IPS DF 19.7 (cell line): ENCODE measurements at regions not wholly inside any gene's neighbourhood (a gene's known extent, or its start where the extent isn't known, plus 50 kb on each side); places are given as distances from the start of the nearest gene placed in this dataset.

Experiments used
- DNase-seq: peaks from one replicate; pipeline ENCODE4 v3.0.0-alpha.2; 2013; ENCODE audit warnings: low read depth, low spot score

DNA sequence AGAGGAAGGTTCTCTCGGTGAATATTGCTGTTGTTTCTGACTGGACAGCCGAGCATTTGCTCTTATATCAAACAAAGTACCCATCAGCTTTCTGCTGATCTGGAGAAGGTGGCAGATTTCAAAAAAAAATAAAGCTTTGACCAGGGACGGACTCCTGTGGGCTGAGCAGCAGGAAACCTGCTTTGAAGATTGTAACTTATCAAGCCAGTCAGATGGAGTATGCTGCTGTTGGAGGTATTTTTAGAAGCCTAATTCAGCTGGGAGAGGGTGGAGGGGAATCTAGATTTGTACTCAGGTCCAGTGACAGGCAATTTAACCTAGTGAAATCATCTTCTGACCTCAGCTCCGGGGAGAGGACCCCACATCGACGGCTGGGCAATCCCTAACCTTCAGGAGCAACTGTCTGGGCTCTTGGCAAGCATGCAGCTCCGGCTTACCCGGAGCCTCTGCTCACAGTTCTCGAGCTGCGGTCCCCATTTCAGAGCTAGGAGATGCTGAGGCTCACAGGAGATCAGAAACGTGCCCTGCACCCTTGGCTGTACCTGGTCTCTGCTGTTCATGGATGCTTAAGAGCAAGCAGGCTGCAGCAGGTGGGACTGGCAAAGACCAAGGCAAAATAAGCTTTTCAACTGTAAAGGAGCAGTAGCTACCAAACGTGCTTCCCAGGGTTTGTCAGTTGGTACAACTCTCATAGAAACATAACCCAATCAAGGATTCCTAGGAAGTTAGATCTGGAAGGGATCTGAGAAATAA lies 89.3 kb upstream of the ST8SIA2 start:
- DNase-seq, result no peak

DNA sequence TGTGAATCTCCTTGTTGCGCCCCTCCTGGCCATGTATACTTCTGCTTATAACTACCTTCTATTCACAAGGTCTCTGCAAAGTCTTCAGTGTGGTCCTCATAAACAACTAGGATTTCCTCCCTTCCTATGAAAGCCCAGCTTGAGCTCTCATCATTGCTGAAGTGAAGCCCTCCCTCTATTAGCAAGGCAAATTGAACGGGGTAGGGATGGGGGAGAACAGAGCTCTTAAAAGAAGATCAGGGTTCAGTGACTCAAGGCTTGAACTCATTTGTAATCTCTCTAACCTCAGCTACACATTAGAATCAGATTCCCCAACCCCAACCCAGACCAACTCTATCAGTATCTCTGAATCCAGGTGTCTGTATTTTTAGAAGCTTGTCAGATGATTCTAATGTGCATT lies 88.3 kb upstream of the ST8SIA2 start:
- no peak for DNase-seq

DNA sequence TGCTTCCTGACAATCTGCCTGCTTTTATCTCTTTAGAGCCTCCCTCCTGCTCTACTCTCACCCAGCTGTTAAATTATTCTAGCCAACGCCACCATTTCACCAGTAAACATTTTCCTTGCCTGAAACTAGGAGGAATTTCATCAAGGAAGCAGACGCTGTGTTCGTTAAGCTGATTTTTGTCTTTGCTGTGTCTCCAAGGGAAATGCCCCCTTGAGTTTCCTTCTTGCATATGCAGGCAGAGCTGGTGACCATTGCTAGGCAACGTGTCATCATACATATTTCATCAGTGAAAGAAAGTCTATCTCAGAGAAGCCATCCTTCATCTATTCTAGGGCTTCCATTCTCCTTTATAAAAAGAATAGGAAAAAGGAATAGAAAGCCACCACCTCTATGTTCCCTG lies 87.0 kb upstream of the ST8SIA2 start:
- peak; percentile 45 for DNase-seq

DNA sequence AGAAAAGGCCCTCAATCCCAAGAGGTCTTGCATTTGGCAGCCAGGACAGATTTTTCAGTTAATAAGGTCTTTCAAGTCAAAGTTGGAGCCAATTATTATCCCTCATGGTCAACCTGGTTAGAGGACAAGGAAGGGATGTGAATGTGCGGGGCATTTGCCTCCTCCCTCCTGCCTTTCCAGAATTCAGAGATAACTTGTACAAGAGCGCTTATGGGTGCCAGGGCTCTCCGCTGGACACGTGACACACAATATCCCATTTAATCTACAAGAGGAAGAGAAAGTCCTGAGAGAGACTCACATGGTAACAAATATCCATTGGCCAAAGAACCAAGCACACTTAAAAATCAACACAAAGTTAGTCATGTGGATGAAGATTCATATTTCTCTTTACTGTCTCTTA lies 78.5 kb upstream of the ST8SIA2 start:
- no peak for DNase-seq

DNA sequence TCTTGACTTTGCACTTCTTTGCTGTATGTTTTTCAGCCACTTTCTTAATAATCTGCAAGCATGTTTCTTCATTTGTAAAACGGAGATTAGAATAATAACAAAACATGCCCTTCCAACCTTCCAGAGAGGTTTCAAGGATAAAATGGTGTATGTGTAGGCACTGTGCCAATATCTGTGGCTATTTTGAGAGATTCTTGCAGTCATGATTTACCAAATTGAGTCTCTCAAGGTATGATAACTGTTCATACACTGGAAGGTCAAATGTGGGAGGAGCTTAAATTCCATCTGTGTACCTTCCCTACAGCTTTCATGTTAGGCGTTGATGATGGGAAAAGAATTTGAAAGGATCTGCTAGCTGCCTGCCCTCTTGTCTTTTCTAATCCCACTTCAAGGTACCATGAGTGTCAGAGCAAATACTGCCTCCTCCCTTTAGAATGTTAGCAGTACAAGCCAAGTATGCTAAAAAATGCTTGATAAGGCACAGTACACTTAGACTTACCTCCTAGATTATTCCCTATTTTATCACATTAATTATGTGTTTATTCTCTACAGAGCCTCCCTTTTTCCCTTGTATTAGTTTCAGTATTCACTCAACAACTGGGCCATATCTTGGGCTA lies 78.0 kb upstream of the ST8SIA2 start:
- no peak for DNase-seq

DNA sequence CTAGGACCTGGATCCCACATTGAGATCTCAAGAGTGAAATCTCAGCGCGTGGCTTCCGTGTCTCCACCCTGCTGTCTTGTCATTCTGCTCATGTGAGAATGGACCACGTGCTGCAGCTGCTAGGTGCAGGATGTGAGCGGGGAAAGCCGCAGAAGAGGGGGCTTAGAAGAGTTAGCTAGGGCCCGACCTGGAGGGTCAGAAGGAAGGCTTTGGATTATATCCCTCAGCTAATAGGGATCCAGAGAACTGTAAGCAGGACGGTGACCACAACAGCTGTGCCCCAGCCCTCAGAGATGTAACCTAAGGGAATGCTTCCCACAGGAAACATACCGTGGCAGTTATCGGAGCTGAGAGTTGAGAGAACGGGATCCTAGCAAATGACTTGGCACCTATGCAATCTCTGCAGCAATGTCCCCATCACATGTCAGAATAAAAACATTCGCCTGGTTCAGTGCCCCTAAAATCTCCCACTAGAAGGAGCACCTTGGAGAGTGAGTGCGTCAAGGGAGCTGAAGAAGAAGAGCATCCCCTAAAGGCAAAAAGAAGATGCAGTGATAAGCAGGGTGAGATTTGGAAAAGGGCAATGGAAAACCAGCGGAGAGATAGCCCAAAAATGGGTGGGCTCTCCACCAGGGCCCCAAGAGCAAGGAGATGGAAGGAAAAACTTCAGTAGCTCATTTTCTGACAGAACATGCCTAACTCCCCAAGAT lies 76.9 kb upstream of the ST8SIA2 start:
- no peak for DNase-seq

DNA sequence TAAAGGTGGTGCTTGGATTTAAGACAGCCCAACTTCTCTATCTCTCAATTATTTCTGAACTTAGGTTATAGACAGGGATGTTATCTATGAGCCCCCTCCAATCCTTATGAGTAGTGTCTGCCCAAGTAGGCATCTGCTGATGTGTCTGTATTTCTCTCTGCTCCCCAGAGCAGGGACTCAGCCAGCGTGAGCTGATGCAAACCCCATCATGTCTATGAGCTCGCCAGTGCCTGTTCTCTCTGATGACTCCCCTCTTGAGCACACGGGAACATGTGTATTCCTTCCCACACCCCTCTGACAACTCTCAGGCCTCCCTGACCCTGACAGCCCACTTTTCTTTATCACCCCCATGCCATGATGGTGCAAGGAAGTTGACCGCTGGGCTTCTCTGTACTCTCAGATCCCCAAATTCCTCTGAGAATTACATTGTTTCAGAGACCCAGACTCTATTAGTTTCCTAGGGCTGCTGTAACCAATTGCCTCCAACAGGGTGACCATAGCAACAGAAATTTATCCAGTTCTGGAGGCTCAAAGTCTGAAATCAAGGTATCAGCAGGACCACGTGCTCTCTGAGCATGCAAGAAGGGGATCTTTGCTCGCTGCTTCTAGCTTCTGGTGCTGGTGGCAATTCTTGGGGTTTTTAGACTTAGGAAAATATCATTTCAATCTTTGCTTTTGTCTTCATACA lies 73.5 kb upstream of the ST8SIA2 start:
- DNase-seq, result no peak

DNA sequence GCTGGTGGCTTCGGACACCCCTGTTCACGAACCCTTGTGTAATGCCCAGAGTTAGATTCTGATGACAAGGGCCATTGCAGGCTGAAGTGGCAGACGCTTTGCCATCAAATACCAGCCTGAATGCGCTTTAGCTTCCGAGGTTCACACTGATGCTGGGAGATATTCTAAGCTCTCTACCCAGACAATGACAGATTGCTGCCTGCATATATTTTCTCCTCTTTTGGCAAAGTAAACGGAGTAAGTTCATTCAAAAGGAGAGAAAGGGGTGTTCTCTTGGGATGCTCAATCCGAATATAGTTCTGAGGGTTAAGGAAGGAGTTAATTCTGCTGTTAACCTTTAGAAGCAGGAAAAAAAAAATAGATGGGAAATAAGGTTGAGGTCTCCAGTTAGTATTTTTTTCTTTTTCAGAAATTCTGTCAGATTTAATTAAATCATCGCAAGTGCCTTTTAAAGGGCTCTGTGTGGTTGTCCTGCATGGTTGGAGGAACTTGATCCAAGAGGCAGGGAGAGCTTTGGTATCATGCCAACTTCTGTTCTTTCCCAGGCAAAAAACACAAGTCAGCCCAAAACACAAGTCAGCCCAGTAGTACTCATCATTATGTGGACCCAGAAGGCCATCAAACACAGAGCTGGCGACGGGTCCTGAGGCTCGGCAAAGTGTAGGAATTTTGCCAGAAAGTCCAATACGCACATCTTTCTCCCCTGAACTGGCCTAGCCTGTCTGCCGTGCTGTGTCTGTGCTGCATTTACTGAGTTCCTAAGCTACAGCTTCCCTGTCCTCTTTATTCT lies 70.9 kb upstream of the ST8SIA2 start:
- no peak for DNase-seq

DNA sequence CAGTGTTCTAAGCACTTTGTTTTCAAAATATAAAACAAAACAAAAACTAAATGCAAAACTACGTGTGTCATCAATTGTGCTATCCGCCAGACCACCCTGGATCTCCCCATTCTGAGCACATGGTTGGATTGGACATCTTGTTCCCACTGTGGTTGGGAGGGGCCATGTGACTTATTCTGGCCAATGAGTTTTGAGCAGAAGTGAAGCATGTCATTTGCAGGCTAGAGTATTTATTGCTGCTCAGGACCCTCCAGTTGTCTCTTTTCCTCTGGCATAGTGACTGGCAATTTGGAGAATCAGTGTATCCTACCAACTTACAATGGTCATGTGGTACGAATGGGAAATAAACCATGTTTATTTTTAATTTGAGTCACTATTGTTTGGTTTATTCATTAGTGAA lies 70.2 kb upstream of the ST8SIA2 start:
- DNase-seq, result no peak

DNA sequence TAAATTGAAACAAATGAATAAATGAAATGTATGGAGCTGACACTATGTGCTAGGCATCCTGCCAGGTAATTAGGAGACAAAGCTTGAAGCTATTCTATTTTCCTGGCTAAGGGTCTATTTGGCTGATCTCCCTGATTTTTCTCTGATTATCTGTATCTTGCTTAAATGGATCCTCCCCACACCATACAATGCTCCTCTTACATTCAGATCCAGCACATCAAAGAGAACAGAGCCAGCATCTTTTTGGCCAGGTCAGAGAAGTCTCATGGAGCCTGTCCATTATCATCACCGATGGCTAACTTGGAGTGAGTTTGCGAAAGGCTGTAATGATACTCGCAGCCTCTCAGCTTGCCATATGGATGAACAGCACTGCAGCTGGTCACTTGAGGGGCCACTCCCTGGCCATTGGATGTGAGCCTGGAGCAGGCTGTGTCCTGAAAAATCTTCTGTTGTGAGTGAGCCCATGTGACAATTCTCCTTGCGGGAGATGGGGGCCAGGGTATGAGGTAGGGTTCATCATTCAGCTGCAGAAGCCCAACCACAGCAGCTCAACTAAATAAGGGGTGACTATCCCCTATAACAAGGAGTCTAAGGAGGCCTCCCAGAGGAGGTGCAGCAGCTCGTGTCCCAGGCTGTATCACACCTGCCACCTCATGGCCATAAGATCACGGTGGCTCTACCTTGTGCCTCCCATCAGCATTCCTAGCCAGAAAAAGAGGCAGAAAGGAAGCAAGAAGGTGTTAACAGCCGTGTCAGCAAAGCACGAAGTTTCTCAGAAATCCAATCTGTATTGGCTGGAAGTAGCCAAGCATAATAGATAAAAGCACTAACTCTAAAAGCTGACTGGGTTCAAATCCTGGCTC lies 69.3 kb upstream of the ST8SIA2 start:
- no peak for DNase-seq

DNA sequence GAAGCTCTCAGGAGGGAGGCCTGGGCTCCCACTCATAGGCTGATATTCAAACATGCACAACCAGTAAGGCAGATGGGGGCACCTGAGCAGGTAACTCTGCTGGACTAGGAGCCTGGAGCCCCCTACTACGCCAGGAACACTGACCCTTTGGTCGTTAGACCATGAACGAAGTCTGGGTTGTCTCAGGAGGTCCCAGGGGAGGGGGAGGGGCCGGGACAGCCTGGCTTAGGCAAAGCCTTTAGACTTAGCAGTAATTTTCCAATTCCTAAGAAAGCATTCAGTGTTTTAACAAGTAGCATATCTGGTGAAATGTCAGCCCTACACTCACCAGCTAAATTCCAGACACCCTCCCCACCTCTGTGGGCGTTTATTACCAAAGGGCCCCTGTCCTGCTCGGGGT lies 67.4 kb upstream of the ST8SIA2 start:
- no peak for DNase-seq

DNA sequence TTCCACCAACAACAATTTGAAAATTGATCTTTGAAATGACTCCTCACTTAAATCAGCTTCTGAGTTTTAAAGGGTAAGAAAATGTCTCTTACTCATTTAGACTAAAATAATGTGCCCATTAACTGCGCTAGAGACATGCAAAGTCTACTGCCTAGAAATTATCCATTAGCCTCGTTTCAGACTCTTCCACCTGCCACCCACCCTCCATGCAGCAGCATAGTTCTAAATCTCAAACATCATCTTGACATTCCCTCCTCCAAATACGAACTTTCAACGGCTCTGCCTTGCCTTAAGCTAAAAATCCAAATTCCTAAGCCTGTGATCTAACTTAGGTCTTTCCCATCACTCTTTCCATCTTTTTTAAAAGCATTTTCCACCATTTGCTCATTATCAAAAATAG lies 66.6 kb upstream of the ST8SIA2 start:
- DNase-seq, result no peak

DNA sequence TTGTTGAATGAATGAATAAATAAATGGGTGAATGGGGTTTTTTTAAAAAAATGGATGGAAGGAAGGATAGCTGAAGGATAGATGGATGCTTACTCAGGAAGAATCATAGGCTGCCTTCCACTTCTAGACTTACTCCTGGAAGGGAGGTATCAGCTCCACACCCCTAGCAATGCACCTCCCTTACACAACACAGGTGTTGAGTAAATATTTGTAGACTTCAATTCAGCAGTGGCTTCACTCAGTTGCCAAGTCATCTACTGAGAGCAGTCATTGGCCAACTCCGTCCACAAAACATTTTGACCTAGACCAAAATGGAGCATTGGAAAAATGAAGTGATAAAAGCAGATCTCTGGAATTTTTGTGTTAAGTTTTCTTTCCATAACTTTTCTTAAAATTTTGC lies 65.5 kb upstream of the ST8SIA2 start:
- no peak for DNase-seq

DNA sequence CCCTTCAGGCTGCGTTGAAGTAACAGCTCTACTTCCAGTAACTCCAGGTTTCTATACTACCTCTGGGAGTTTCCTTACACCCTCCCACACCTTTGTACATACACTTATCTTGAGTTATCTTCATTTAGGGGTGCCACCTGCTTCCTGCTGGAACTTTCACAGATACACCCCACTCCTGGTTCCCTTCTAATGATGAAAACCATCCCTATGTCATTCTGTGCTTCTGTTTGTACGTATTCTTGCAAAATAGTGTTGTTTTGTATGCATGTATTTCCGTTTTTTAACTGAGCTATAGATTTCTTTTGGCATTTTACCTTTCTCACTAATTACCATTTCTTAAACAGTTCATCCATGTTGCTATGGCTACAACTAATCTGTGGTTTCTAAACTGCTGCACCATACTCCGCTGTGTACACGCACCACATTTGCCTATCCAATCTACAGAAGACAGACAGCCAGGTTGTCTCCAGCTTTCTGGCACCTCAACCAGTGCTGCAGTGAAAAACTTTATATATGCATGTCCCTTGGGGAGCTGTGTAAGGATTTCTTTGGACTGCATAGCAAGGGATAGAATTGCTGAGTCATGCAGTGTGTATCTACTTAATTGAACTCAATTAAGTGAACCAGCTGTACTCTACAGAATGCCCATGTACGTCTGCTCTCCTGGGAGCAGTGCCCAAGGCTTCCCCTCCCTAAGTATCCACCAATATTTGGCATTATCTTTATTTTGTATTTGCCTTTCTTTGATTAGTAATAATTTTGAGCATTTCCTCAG lies 61.4 kb upstream of the ST8SIA2 start:
- no peak for DNase-seq

DNA sequence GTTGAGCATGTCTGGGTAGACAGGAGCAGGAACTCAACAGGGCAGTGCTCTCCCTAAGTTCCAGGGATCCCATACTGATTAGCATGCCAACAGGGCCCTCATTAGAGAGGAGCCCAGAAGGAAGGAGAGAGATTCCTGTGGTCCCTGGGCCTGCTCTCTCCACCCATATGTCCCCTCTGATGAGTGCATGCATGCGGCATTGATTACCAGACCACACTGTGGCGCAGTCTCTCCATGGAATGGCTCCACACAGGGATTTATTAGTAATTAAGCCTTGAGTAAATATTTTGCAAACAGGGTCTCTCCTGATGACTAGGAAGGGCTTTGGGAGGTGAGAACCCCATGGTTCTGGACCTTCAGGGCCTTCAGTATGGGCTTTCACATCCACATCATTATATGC lies 60.0 kb upstream of the ST8SIA2 start:
- no peak for DNase-seq

DNA sequence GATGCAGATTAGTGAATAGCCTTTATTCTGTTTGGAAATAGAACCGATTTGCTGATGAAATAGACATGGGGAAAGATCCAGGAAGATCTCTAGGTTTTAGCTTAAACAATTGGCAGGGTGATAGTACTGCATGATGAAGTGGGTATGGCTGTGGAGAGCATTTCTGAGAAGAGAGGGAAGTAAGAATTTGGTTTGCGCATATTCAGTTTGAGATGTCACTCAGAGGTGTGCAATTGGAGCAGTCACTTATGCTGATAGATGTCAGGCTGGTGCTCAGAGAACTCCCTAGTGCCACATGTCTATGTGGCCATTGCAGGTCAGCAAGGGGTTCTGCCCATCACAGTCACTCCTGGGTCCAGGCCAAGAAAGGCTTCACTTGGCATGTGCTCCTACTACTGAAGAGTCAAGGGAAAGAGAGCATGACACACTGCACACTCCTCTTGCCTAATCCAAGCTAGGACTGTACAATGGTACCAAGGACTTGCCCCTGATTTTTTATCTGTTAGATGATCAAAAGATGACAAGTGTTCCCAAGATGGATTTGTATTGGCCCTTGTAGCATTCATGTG lies 57.2 kb upstream of the ST8SIA2 start:
- no peak for DNase-seq

DNA sequence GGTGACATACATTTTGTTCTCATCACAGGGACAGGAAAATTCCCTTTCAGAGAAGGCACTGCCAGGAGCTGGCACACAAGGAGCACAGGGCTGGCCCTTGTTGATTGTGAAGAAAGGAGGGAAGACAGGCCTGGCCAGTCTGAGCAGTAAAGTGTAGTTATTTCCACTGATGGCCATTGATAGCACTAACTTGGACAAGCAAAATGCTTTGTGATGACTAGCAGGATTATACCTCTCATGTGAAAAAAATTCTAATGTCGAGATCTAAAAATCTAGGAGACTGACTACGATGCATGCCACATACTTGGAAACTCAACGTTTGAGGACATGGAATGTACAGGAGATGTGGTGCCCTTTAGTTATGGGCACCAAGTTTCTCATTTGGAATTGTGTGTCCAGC lies 54.3 kb upstream of the ST8SIA2 start:
- no peak for DNase-seq
